ENCODE measurements at regions not wholly inside any gene's neighbourhood (a gene's known extent, or its start where the extent isn't known, plus 50 kb on each side); places are given as distances from the start of the nearest gene placed in this dataset.

GRCh38 chr2:12821656-12822055, 104.9 kb downstream of the TRIB2 start:
- Histone ChIP-seq H2BK12ac (ENCODE audit: low read length) (no peak overlapping the region), H2BK15ac (ENCODE audit: low read length) (no peak overlapping the region), H3K36me3 (replicated peaks in 1 of 2; ENCODE audit: control insufficient read depth in 2 of 2, insufficient read depth in 2 of 2, low read length in 2 of 2) (no peaks in the 10 kb centered on the region), H3K9ac (ENCODE audit: low read depth, low read length, poor library complexity) (no peak overlapping the region), H4K8ac (ENCODE audit: low read depth, low read length) (no peak overlapping the region), H3K18ac (ENCODE audit: low read length) (no peak overlapping the region), H3K4ac (ENCODE audit: low read length) (no peak overlapping the region), H3K4me3 (ENCODE audit: low read length in 2 of 2) (no peak overlapping the region), H3K79me1 (ENCODE audit: low read depth, low read length) (no peaks in the 10 kb centered on the region), H2BK5ac (ENCODE audit: low read length) (no peak overlapping the region), H4K91ac (ENCODE audit: low read depth, low read length, poor library complexity) (no peak overlapping the region), H3K23ac (ENCODE audit: low read depth, low read length, poor library complexity) (no peak overlapping the region), H3K27me3 (ENCODE audit: control insufficient read depth in 3 of 3, insufficient read depth in 3 of 3, low read depth in 1 of 3, low read length in 3 of 3) (no peaks in the 10 kb centered on the region), H2BK120ac (ENCODE audit: low read depth, low read length) (no peak overlapping the region), H3K4me1 (ENCODE audit: control insufficient read depth in 2 of 2, insufficient read depth in 1 of 2, low read depth in 1 of 2, low read length in 2 of 2) (peaks cover 6 to 19% of the 10 kb centered on the region in 2 donors), H2AK5ac (ENCODE audit: low read depth, low read length) (no peak overlapping the region), H3K14ac (ENCODE audit: low read length) (no peak overlapping the region), H2AFZ (ENCODE audit: low read length) (no peak overlapping the region), H3K9me3 (replicated peaks in 1 of 2; ENCODE audit: control insufficient read depth in 2 of 2, insufficient read depth in 1 of 2, low read depth in 1 of 2, low read length in 2 of 2) (peaks cover 0 to 3% of the 10 kb centered on the region in 2 donors), H3K27ac (replicated peaks; ENCODE audit: low read length) (no peak overlapping the region), H3K4me2 (ENCODE audit: insufficient read depth, low read length, poor library complexity, severe bottlenecking) (no peak overlapping the region)
- no peak for DNase-seq (ENCODE audit: low spot score)
- WGBS, 2 donors (ENCODE audit: extremely low coverage in 2 of 2, insufficient read length in 2 of 2, insufficient replicate concordance in 1 of 2): no CpG with 5 or more reads among the region's 1 CpG

DNA sequence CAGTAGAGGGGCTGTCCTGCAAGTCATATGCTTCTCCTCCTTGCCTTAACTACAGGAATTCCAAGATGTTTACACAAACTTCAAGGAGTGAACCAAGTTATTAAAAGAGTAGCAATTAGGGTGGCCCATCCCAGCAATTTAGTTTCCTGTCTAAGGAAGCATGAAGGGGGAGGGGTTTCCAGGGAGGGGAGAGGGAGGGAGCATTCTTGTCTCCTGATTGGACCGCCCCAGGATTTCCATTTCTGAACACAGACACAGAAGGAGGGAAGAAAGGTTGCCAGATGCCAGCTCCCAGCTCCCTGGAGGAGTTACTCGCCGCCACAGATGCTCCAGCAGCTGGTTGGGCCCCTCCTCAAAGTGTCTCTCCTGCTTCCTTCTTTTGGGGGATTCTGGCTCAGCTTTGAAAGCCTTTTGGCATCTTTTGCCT, 107.6 kb downstream of the TRIB2 start:
- H3K79me1 ChIP-seq (ENCODE audit: low read depth, low read length): no peaks in the 10 kb centered on the region
- H3K9me3 ChIP-seq (replicated peaks in 1 of 2; ENCODE audit: control insufficient read depth in 2 of 2, insufficient read depth in 1 of 2, low read depth in 1 of 2, low read length in 2 of 2): no peaks in the 10 kb centered on the region
- no peak overlapping the region for H3K14ac ChIP-seq (ENCODE audit: low read length)
- H3K4me1 ChIP-seq (ENCODE audit: control insufficient read depth in 2 of 2, insufficient read depth in 1 of 2, low read depth in 1 of 2, low read length in 2 of 2): peaks cover 5 to 24% of the 10 kb centered on the region in 2 donors
- no CpG with 5 or more reads among the region's 3 CpGs for WGBS, 2 donors (ENCODE audit: extremely low coverage in 2 of 2, insufficient read length in 2 of 2, insufficient replicate concordance in 1 of 2)
- no peak overlapping the region for H4K8ac ChIP-seq (ENCODE audit: low read depth, low read length)
- H3K4me2 ChIP-seq (ENCODE audit: insufficient read depth, low read length, poor library complexity, severe bottlenecking): no peak overlapping the region
- no peak overlapping the region for H2BK12ac ChIP-seq (ENCODE audit: low read length)
- no peak overlapping the region for H2BK15ac ChIP-seq (ENCODE audit: low read length)
- H3K4ac ChIP-seq (ENCODE audit: low read length): no peak overlapping the region
- H2BK120ac ChIP-seq (ENCODE audit: low read depth, low read length): no peak overlapping the region
- H3K9ac ChIP-seq (ENCODE audit: low read depth, low read length, poor library complexity): no peak overlapping the region
- H2BK5ac ChIP-seq (ENCODE audit: low read length): no peak overlapping the region
- H4K91ac ChIP-seq (ENCODE audit: low read depth, low read length, poor library complexity): no peak overlapping the region
- H3K27me3 ChIP-seq (ENCODE audit: control insufficient read depth in 3 of 3, insufficient read depth in 3 of 3, low read depth in 1 of 3, low read length in 3 of 3): no peaks in the 10 kb centered on the region
- DNase-seq (ENCODE audit: low spot score): no peak
- no peak overlapping the region for H3K23ac ChIP-seq (ENCODE audit: low read depth, low read length, poor library complexity)
- H3K36me3 ChIP-seq (replicated peaks in 1 of 2; ENCODE audit: control insufficient read depth in 2 of 2, insufficient read depth in 2 of 2, low read length in 2 of 2): no peaks in the 10 kb centered on the region
- no peak overlapping the region for H3K27ac ChIP-seq (replicated peaks; ENCODE audit: low read length)
- no peak overlapping the region for H2AK5ac ChIP-seq (ENCODE audit: low read depth, low read length)
- peak overlapping the region; percentile 77 for H2AFZ ChIP-seq (ENCODE audit: low read length)
- no peak overlapping the region for H3K4me3 ChIP-seq (ENCODE audit: low read length in 2 of 2)
- H3K18ac ChIP-seq (ENCODE audit: low read length): no peak overlapping the region

GRCh38 chr2:12824778-12825379, 108.1 kb downstream of the TRIB2 start:
- no CpG with 5 or more reads among the region's 9 CpGs for WGBS, 2 donors (ENCODE audit: extremely low coverage in 2 of 2, insufficient read length in 2 of 2, insufficient replicate concordance in 1 of 2)
- H3K18ac ChIP-seq (ENCODE audit: low read length): peak overlapping the region; percentile 55
- no peak overlapping the region for H2BK5ac ChIP-seq (ENCODE audit: low read length)
- no peaks in the 10 kb centered on the region for H3K9me3 ChIP-seq (replicated peaks in 1 of 2; ENCODE audit: control insufficient read depth in 2 of 2, insufficient read depth in 1 of 2, low read depth in 1 of 2, low read length in 2 of 2)
- no peak overlapping the region for H2BK120ac ChIP-seq (ENCODE audit: low read depth, low read length)
- H2AFZ ChIP-seq (ENCODE audit: low read length): peak overlapping the region; percentile 77
- no peak overlapping the region for H2BK15ac ChIP-seq (ENCODE audit: low read length)
- DNase-seq (ENCODE audit: low spot score): no peak
- H4K8ac ChIP-seq (ENCODE audit: low read depth, low read length): no peak overlapping the region
- H3K4me3 ChIP-seq (ENCODE audit: low read length in 2 of 2): no peak overlapping the region
- H3K36me3 ChIP-seq (replicated peaks in 1 of 2; ENCODE audit: control insufficient read depth in 2 of 2, insufficient read depth in 2 of 2, low read length in 2 of 2): no peaks in the 10 kb centered on the region
- H3K4me1 ChIP-seq (ENCODE audit: control insufficient read depth in 2 of 2, insufficient read depth in 1 of 2, low read depth in 1 of 2, low read length in 2 of 2): peaks cover 5 to 29% of the 10 kb centered on the region in 2 donors
- no peaks in the 10 kb centered on the region for H3K79me1 ChIP-seq (ENCODE audit: low read depth, low read length)
- no peak overlapping the region for H2AK5ac ChIP-seq (ENCODE audit: low read depth, low read length)
- no peak overlapping the region for H3K4ac ChIP-seq (ENCODE audit: low read length)
- H3K27ac ChIP-seq (replicated peaks; ENCODE audit: low read length): no peak overlapping the region
- H4K91ac ChIP-seq (ENCODE audit: low read depth, low read length, poor library complexity): no peak overlapping the region
- H3K4me2 ChIP-seq (ENCODE audit: insufficient read depth, low read length, poor library complexity, severe bottlenecking): no peak overlapping the region
- H3K9ac ChIP-seq (ENCODE audit: low read depth, low read length, poor library complexity): no peak overlapping the region
- H3K14ac ChIP-seq (ENCODE audit: low read length): no peak overlapping the region
- no peaks in the 10 kb centered on the region for H3K27me3 ChIP-seq (ENCODE audit: control insufficient read depth in 3 of 3, insufficient read depth in 3 of 3, low read depth in 1 of 3, low read length in 3 of 3)
- H2BK12ac ChIP-seq (ENCODE audit: low read length): no peak overlapping the region
- H3K23ac ChIP-seq (ENCODE audit: low read depth, low read length, poor library complexity): no peak overlapping the region

GRCh38 chr2:12826781-12827180, 110.0 kb downstream of the TRIB2 start:
- Histone ChIP-seq H3K4me1 (ENCODE audit: control insufficient read depth in 2 of 2, insufficient read depth in 1 of 2, low read depth in 1 of 2, low read length in 2 of 2) (peaks cover 5 to 30% of the 10 kb centered on the region in 2 donors), H3K9me3 (replicated peaks in 1 of 2; ENCODE audit: control insufficient read depth in 2 of 2, insufficient read depth in 1 of 2, low read depth in 1 of 2, low read length in 2 of 2) (no peaks in the 10 kb centered on the region), H3K4me3 (ENCODE audit: low read length in 2 of 2) (no peak overlapping the region), H2AFZ (ENCODE audit: low read length) (no peak overlapping the region), H2AK5ac (ENCODE audit: low read depth, low read length) (no peak overlapping the region), H3K27ac (replicated peaks; ENCODE audit: low read length) (no peak overlapping the region), H3K14ac (ENCODE audit: low read length) (no peak overlapping the region), H2BK12ac (ENCODE audit: low read length) (no peak overlapping the region), H3K79me1 (ENCODE audit: low read depth, low read length) (no peaks in the 10 kb centered on the region), H3K9ac (ENCODE audit: low read depth, low read length, poor library complexity) (no peak overlapping the region), H3K4ac (ENCODE audit: low read length) (no peak overlapping the region), H3K23ac (ENCODE audit: low read depth, low read length, poor library complexity) (no peak overlapping the region), H2BK5ac (ENCODE audit: low read length) (no peak overlapping the region), H2BK120ac (ENCODE audit: low read depth, low read length) (no peak overlapping the region), H2BK15ac (ENCODE audit: low read length) (no peak overlapping the region), H3K18ac (ENCODE audit: low read length) (no peak overlapping the region), H3K27me3 (ENCODE audit: control insufficient read depth in 3 of 3, insufficient read depth in 3 of 3, low read depth in 1 of 3, low read length in 3 of 3) (no peaks in the 10 kb centered on the region), H3K4me2 (ENCODE audit: insufficient read depth, low read length, poor library complexity, severe bottlenecking) (no peak overlapping the region), H4K91ac (ENCODE audit: low read depth, low read length, poor library complexity) (no peak overlapping the region), H3K36me3 (replicated peaks in 1 of 2; ENCODE audit: control insufficient read depth in 2 of 2, insufficient read depth in 2 of 2, low read length in 2 of 2) (no peaks in the 10 kb centered on the region), H4K8ac (ENCODE audit: low read depth, low read length) (no peak overlapping the region)
- no peak for DNase-seq (ENCODE audit: low spot score)
- WGBS, 2 donors (ENCODE audit: extremely low coverage in 2 of 2, insufficient read length in 2 of 2, insufficient replicate concordance in 1 of 2): no CpG with 5 or more reads among the region's 3 CpGs

All from neuronal stem cell (in vitro differentiated cells).